Glutamatergic neuron (in vitro differentiated cells): ENCODE measurements at regions not wholly inside any gene's neighbourhood (a gene's known extent, or its start where the extent isn't known, plus 50 kb on each side); places are given as distances from the start of the nearest gene placed in this dataset.

ENCODE experiments used
- DNase-seq: peaks from one replicate; pipeline ENCODE4 v3.0.0; 2022
- H3K27ac Mint-ChIP-seq: one replicate; pipeline ENCODE4 v1.8.0; 2020; ENCODE audit warnings: mild to moderate bottlenecking, mixed read lengths, inconsistent platforms; ENCODE audit not compliant: unreplicated experiment
- H3K27me3 Mint-ChIP-seq: one replicate; pipeline ENCODE4 v1.8.0; 2020; ENCODE audit warnings: mild to moderate bottlenecking, moderate library complexity, mixed read lengths, inconsistent platforms; ENCODE audit not compliant: unreplicated experiment
- H3K36me3 Mint-ChIP-seq: one replicate; pipeline ENCODE4 v1.8.0; 2020; ENCODE audit warnings: mild to moderate bottlenecking, mixed read lengths, inconsistent platforms; ENCODE audit not compliant: unreplicated experiment
- H3K4me1 Mint-ChIP-seq: one replicate; pipeline ENCODE4 v1.8.0; 2020; ENCODE audit warnings: mild to moderate bottlenecking, low read depth, mixed read lengths, inconsistent platforms; ENCODE audit not compliant: unreplicated experiment
- H3K4me3 Mint-ChIP-seq: one replicate; pipeline ENCODE4 v1.8.0; 2020; ENCODE audit warnings: mild to moderate bottlenecking, mixed read lengths, inconsistent platforms; ENCODE audit not compliant: unreplicated experiment
- H3K9me3 Mint-ChIP-seq: one replicate; pipeline ENCODE4 v1.8.0; 2020; ENCODE audit warnings: mild to moderate bottlenecking, moderate library complexity, mixed read lengths, inconsistent platforms; ENCODE audit not compliant: unreplicated experiment
- TF ChIP-seq, protein P1 (sequence below): fragments of 200-600 bp; sonication (generic); IDR thresholded peaks from one replicate; pipeline ENCODE4 v1.5.0; 2021; ENCODE audit not compliant: partially characterized antibody, unreplicated experiment

GRCh38 chr16:73599351-73599750 lies 551.4 kb upstream of the ZFHX3 start:
- Mint-ChIP-seq H3K27ac (no peak overlapping the region), H3K4me1 (no peaks in the 10 kb centered on the region), H3K27me3 (peaks cover 2% of the 10 kb centered on the region), H3K9me3 (no peaks in the 10 kb centered on the region), H3K36me3 (no peaks in the 10 kb centered on the region), H3K4me3 (no peak overlapping the region)
- DNase-seq = no peak
- TF ChIP-seq, protein P1, sequence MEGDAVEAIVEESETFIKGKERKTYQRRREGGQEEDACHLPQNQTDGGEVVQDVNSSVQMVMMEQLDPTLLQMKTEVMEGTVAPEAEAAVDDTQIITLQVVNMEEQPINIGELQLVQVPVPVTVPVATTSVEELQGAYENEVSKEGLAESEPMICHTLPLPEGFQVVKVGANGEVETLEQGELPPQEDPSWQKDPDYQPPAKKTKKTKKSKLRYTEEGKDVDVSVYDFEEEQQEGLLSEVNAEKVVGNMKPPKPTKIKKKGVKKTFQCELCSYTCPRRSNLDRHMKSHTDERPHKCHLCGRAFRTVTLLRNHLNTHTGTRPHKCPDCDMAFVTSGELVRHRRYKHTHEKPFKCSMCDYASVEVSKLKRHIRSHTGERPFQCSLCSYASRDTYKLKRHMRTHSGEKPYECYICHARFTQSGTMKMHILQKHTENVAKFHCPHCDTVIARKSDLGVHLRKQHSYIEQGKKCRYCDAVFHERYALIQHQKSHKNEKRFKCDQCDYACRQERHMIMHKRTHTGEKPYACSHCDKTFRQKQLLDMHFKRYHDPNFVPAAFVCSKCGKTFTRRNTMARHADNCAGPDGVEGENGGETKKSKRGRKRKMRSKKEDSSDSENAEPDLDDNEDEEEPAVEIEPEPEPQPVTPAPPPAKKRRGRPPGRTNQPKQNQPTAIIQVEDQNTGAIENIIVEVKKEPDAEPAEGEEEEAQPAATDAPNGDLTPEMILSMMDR = no peak

DNA sequence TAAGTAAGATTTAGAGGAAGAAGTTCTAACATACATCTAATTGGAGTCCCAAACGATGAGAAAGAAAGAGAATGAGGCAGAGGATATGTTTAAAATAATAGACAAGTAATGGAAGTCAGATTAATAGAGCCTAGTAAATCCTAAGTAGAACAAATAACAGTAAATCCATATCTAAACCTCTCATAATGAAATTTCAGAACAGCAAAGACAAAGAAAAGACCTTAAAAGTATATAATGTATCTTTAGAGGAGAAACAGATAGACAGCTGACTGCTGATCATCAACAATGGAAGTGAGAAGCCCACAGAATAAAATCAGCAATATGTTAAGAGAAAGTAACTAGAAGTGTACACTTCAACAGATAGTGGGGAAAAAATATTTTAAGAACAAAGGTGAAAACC lies 536.2 kb upstream of the ZFHX3 start:
- DNase-seq = no peak
- TF ChIP-seq, protein P1 = no peak
- no peaks in the 10 kb centered on the region for H3K4me1 Mint-ChIP-seq
- peaks cover 12% of the 10 kb centered on the region for H3K36me3 Mint-ChIP-seq
- no peaks in the 10 kb centered on the region for H3K27me3 Mint-ChIP-seq
- no peak overlapping the region for H3K4me3 Mint-ChIP-seq
- H3K27ac Mint-ChIP-seq = no peak overlapping the region
- H3K9me3 Mint-ChIP-seq = no peaks in the 10 kb centered on the region

- Mint-ChIP-seq H3K27me3 (peaks cover 3% of the 10 kb centered on the region), H3K4me1 (peaks cover 8% of the 10 kb centered on the region), H3K4me3 (no peak overlapping the region), H3K36me3 (no peaks in the 10 kb centered on the region), H3K9me3 (no peaks in the 10 kb centered on the region), H3K27ac (no peak overlapping the region)
- peak; percentile 22 for DNase-seq
- TF ChIP-seq, protein P1 = no peak
Observed at GRCh38 chr16:73572135-73572828, 524.4 kb upstream of the ZFHX3 start.

- H3K27me3 Mint-ChIP-seq = no peaks in the 10 kb centered on the region
- DNase-seq = no peak
- TF ChIP-seq, protein P1 = no peak
- H3K4me1 Mint-ChIP-seq = peaks cover 8% of the 10 kb centered on the region
- no peaks in the 10 kb centered on the region for H3K9me3 Mint-ChIP-seq
- H3K4me3 Mint-ChIP-seq = no peak overlapping the region
- no peaks in the 10 kb centered on the region for H3K36me3 Mint-ChIP-seq
- H3K27ac Mint-ChIP-seq = no peak overlapping the region
Observed at GRCh38 chr16:73569266-73569980, 521.5 kb upstream of the ZFHX3 start.

- TF ChIP-seq, protein P1 = no peak
- Mint-ChIP-seq H3K27ac (no peak overlapping the region), H3K9me3 (no peaks in the 10 kb centered on the region), H3K4me3 (no peak overlapping the region), H3K27me3 (no peaks in the 10 kb centered on the region), H3K4me1 (peaks cover 8% of the 10 kb centered on the region), H3K36me3 (no peaks in the 10 kb centered on the region)
- no peak for DNase-seq
Observed at GRCh38 chr16:73568769-73569168, 520.8 kb upstream of the ZFHX3 start.
